ENCODE measurements at regions not wholly inside any gene's neighbourhood (a gene's known extent, or its start where the extent isn't known, plus 50 kb on each side); places are given as distances from the start of the nearest gene placed in this dataset.
"Not testable (repeated sequence)": the region's sequence is repeated elsewhere in the genome, so short reads cannot be mapped to it uniquely, and the experiment has no call there.

- TF ChIP-seq, protein P1, sequence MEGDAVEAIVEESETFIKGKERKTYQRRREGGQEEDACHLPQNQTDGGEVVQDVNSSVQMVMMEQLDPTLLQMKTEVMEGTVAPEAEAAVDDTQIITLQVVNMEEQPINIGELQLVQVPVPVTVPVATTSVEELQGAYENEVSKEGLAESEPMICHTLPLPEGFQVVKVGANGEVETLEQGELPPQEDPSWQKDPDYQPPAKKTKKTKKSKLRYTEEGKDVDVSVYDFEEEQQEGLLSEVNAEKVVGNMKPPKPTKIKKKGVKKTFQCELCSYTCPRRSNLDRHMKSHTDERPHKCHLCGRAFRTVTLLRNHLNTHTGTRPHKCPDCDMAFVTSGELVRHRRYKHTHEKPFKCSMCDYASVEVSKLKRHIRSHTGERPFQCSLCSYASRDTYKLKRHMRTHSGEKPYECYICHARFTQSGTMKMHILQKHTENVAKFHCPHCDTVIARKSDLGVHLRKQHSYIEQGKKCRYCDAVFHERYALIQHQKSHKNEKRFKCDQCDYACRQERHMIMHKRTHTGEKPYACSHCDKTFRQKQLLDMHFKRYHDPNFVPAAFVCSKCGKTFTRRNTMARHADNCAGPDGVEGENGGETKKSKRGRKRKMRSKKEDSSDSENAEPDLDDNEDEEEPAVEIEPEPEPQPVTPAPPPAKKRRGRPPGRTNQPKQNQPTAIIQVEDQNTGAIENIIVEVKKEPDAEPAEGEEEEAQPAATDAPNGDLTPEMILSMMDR (IDR thresholded peaks at IDR 0.05 in 4 of 5, conservative IDR thresholded peaks at IDR 0.05 in 1 of 5), result not testable (repeated sequence)
- TF ChIP-seq POLR2A (IDR thresholded peaks at IDR 0.05), result not testable (repeated sequence)
Measured at GRCh38 chr11:71772193-71772592, 60.8 kb upstream of the DEFB108B start.

Measured in gastrocnemius medialis (tissue), 4 donors.